ENCODE measurements at regions not wholly inside any gene's neighbourhood (a gene's known extent, or its start where the extent isn't known, plus 50 kb on each side); places are given as distances from the start of the nearest gene placed in this dataset.

DNA sequence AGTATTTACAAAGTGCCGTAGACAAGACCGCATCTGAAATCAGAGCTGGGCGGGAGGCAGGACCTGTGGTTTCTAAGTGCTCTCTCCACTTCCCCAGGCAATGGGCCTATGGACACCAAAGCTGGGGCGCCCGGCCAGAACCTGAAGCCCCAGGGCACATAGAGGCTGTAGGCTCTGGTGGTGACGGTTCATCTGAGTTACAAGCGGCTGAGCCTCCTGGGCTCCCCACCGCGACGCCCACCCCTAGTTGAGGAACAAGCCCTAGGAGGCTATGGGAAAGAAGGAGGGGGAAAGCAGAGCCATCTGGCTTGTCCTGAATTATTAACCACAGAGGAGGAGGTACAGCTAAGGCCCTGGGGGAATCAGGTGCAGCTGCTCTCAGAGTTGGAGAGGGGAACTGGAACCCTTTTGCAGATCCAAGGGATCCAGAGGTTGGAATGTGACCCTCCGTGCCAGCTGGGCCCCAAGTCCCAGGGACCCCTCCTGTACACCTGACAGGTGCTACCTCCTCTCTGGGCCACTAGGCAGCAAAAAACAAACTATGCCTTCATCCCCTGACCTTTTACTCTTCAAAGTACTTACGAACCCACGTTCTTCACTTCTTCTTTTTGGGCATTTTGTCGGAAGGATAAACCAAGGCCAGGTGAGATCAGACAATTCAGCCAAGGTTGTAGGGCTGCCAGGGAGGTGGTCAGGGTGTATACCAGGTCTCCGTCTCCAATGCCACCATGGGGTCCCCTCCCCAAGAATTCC is 77.2 kb downstream of the ARL6IP4 start:
- DNase-seq (no peak), ATAC-seq (no peak)
- intact Hi-C loops (cut with micrococcal nuclease) = no loop called here
- no peak for TF ChIP-seq CTCF (IDR thresholded peaks at IDR 0.05)
- Mint-ChIP-seq H3K4me3 (no peak overlapping the region), H3K27me3 (no peaks in the 10 kb centered on the region), H3K9me3 (no peaks in the 10 kb centered on the region), H3K4me1 (ENCODE audit: low read depth) (peaks cover 21% of the 10 kb centered on the region), H3K27ac (no peak overlapping the region), H3K36me3 (ENCODE audit: low read depth) (no peaks in the 10 kb centered on the region)
- ChIA-PET CTCF (no interaction called here), POLR2A (no interaction called here)

DNA sequence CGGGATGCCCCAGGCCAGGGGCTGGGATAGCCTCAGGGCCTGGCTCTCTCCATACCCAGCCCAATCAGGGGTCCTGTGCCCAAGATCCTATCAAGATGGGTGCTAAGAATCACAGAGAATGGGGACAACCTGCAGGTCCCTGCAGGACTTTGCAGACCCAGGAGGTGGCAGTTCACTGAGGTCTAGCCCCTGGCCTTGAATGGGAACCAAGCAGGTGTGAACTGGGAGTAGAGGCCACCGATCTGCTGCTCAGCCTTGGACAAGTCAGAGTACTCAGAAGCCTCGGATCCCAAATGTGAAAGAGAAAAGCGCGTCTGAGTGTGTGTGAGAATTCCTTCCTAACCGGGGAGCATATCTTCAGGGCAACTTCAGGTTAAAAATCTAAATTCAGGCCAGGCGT is 76.2 kb downstream of the ARL6IP4 start:
- ChIA-PET POLR2A (no interaction called here), CTCF (interaction anchor here (2.5 kb wide), 1 partner anchor 13 kb away, joined by 13 read pairs; no protein-coding TSS in a partner anchor)
- Mint-ChIP-seq H3K4me3 (no peak overlapping the region), H3K27me3 (no peaks in the 10 kb centered on the region), H3K36me3 (ENCODE audit: low read depth) (no peaks in the 10 kb centered on the region), H3K4me1 (ENCODE audit: low read depth) (peaks cover 12% of the 10 kb centered on the region), H3K27ac (no peak overlapping the region), H3K9me3 (no peaks in the 10 kb centered on the region)
- ATAC-seq = no peak
- no peak for TF ChIP-seq CTCF (IDR thresholded peaks at IDR 0.05)
- intact Hi-C loops (cut with micrococcal nuclease) = no loop called here
- DNase-seq = no peak

DNA sequence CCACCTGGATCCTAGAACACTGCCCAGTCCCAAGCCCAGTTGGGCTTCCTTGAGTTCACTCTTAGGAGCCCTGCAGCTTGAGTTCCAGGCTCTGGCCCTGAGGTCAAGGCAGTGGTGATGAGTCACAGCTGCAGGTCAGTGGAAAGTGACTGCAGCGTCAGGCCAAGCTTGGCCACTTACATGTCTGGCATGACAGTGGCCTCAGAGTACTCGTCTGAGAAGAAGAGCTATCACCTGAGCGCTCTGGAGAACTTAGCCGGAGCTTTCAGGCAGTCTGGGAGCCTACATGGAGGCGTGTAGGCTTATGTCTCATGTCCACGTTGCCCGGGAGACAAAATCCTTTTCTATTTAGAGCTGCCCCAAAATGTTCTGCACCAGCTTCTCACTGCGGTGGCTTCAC is 75.6 kb downstream of the ARL6IP4 start:
- no peak overlapping the region for H3K4me3 Mint-ChIP-seq
- ChIA-PET CTCF (interaction anchor here (1.0 to 2.5 kb wide), 2 partner anchors 9 to 13 kb away, joined by 3 to 13 read pairs; no protein-coding TSS in a partner anchor), POLR2A (no interaction called here)
- no peak for ATAC-seq
- no peaks in the 10 kb centered on the region for H3K27me3 Mint-ChIP-seq
- no peak for TF ChIP-seq CTCF (IDR thresholded peaks at IDR 0.05)
- intact Hi-C loops (cut with micrococcal nuclease) = no loop called here
- no peaks in the 10 kb centered on the region for H3K9me3 Mint-ChIP-seq
- no peaks in the 10 kb centered on the region for H3K36me3 Mint-ChIP-seq (ENCODE audit: low read depth)
- no peak overlapping the region for H3K27ac Mint-ChIP-seq
- no peak for DNase-seq
- peaks cover 14% of the 10 kb centered on the region for H3K4me1 Mint-ChIP-seq (ENCODE audit: low read depth)

DNA sequence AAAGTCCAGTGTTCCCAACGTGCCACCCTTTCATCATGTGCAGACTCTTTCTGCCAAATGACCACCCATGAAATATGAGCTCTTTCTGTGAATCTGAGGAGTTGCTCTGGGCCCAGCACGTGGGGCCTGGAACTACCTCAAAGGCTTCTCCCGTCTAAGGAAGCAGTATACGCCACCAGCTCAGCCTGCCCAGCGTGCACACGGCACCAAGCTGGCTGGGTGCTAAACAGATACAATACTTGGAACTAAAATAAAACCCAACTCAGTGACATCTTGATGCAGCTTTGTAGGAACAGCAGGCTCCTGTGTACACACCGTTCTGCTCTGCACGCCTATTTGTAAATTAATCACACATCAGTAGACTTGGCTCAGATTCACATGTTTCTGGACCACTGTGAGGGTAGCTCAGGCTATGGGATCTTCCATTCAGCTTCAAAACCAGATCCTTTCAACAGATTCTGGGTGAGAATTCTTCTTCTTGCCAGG is 74.8 kb downstream of the ARL6IP4 start:
- POLR2A ChIA-PET = no interaction called here
- DNase-seq (no peak), ATAC-seq (no peak)
- intact Hi-C loops (cut with micrococcal nuclease) = no loop called here
- TF ChIP-seq CTCF (IDR thresholded peaks at IDR 0.05) = no peak
- no peaks in the 10 kb centered on the region for H3K27me3 Mint-ChIP-seq
- H3K4me1 Mint-ChIP-seq (ENCODE audit: low read depth) = peaks cover 18% of the 10 kb centered on the region
- no peak overlapping the region for H3K27ac Mint-ChIP-seq
- no peaks in the 10 kb centered on the region for H3K9me3 Mint-ChIP-seq
- no peak overlapping the region for H3K4me3 Mint-ChIP-seq
- no peaks in the 10 kb centered on the region for H3K36me3 Mint-ChIP-seq (ENCODE audit: low read depth)
- CTCF ChIA-PET = interaction anchor here (0.8 to 2.5 kb wide), 3 partner anchors 10 to 13 kb away, joined by 3 to 13 read pairs (median 4); no protein-coding TSS in a partner anchor

DNA sequence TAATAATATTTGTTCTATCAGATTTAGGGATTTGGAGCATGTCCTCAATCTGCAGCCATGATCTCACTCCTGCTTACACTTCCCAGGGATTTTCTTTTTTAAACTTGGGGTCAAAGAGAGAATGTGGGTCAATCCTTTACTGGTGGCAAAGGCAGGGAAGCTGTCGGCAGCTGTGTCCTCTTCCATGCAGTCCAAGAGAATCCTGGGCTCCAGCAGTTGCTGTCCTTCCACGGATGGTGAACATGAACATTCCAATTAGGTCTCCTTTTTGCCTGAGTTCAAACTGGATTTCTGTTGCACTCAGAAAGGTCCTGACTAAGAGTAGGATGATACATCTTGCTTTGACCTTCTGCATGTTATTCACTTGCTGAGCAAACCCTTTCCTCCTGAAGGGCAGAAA is 73.9 kb downstream of the ARL6IP4 start:
- Mint-ChIP-seq H3K9me3 (no peaks in the 10 kb centered on the region), H3K4me1 (ENCODE audit: low read depth) (peaks cover 17% of the 10 kb centered on the region), H3K27me3 (no peaks in the 10 kb centered on the region), H3K27ac (no peak overlapping the region), H3K36me3 (ENCODE audit: low read depth) (no peaks in the 10 kb centered on the region), H3K4me3 (no peak overlapping the region)
- POLR2A ChIA-PET = no interaction called here
- ATAC-seq (no peak), DNase-seq (no peak)
- intact Hi-C loops (cut with micrococcal nuclease) = no loop called here
- CTCF ChIA-PET = interaction anchor here (2.5 kb wide), 1 partner anchor 11 kb away, joined by 13 read pairs; no protein-coding TSS in a partner anchor
- TF ChIP-seq CTCF (IDR thresholded peaks at IDR 0.05) = no peak

All from activated CD8-positive, alpha-beta T cell treated with anti-CD3 and anti-CD28 coated beads for 36 hours (primary cell).